HCT116 (cell line): ENCODE measurements at regions not wholly inside any gene's neighbourhood (a gene's known extent, or its start where the extent isn't known, plus 50 kb on each side); places are given as distances from the start of the nearest gene placed in this dataset.

Source experiments
- ATF3 ChIP-seq: IDR thresholded peaks from 2 replicates; pipeline ENCODE4 v1.6.1; 2012
- CTCF ChIP-seq, 3 experiments: fragments of 200-600 bp in 1 of 3; sonication (generic) in 1 of 3; IDR thresholded peaks in 2 of 3; conservative IDR thresholded peaks in 1 of 3; 2 replicates each; pipeline ENCODE4 v1.5.1; 2012 to 2017; ENCODE audit warnings: low read depth in 2 of 3, low read length in 2 of 3, antibody characterized with exemption in 1 of 3, borderline replicate concordance in 1 of 3, control low read depth in 1 of 3, mild to moderate bottlenecking in 1 of 3, mixed read lengths in 1 of 3, mixed run types in 1 of 3, moderate library complexity in 1 of 3; ENCODE audit not compliant: insufficient read depth in 1 of 3
- EGR1 ChIP-seq: IDR thresholded peaks from 2 replicates; pipeline ENCODE4 v1.6.1; 2012; ENCODE audit warnings: low read depth
- ELF1 ChIP-seq: IDR thresholded peaks from 2 replicates; pipeline ENCODE4 v1.6.1; 2012; ENCODE audit warnings: low read depth, borderline replicate concordance
- MAX ChIP-seq: IDR thresholded peaks from 2 replicates; pipeline ENCODE4 v1.6.1; 2012
- POLR2AphosphoS5 ChIP-seq: IDR thresholded peaks from 2 replicates; pipeline ENCODE4 v1.6.1; 2011; ENCODE audit warnings: mild to moderate bottlenecking, low read depth, low read length, moderate library complexity
- SIN3A ChIP-seq: IDR thresholded peaks from 2 replicates; pipeline ENCODE4 v1.6.1; 2012; ENCODE audit warnings: low read depth
- SP1 ChIP-seq: IDR thresholded peaks from 2 replicates; pipeline ENCODE4 v1.6.1; 2012; ENCODE audit warnings: low read depth
- TCF7L2 ChIP-seq: IDR thresholded peaks from 2 replicates; pipeline ENCODE4 v1.7.0; 2011; ENCODE audit warnings: borderline replicate concordance, inconsistent platforms; ENCODE audit not compliant: insufficient read depth, insufficient read length; ENCODE audit errors: extremely low read depth

GRCh38 chrX:7318661-7319060, 170.7 kb upstream of the PUDP start:
- TF ChIP-seq SIN3A = no peak
- TF ChIP-seq CTCF (IDR thresholded peaks at IDR 0.05 in 2 of 3, conservative IDR thresholded peaks at IDR 0.05 in 1 of 3; ENCODE audit: borderline replicate concordance in 1 of 3, insufficient read depth in 1 of 3, low read depth in 2 of 3, low read length in 2 of 3) = no peak
- no peak for TF ChIP-seq POLR2AphosphoS5
- no peak for TF ChIP-seq TCF7L2
- no peak for TF ChIP-seq MAX
- TF ChIP-seq EGR1 = no peak
- no peak for TF ChIP-seq SP1
- TF ChIP-seq ATF3 = no peak
- no peak for TF ChIP-seq ELF1
